ENCODE measurements at regions not wholly inside any gene's neighbourhood (a gene's known extent, or its start where the extent isn't known, plus 50 kb on each side); places are given as distances from the start of the nearest gene placed in this dataset.

GRCh38 chr6:81241126-81242041, 511.1 kb downstream of the TENT5A start:
- H3K27ac Mint-ChIP-seq: no peak overlapping the region
- ATAC-seq: no peak
- intact Hi-C loops (cut with micrococcal nuclease): no loop called here
- ChIA-PET CTCF (no interaction called here), POLR2A (no interaction called here)
- no peak for DNase-seq
- H3K4me1 Mint-ChIP-seq (ENCODE audit: low read depth): no peaks in the 10 kb centered on the region
- H3K27me3 Mint-ChIP-seq: no peaks in the 10 kb centered on the region
- no peaks in the 10 kb centered on the region for H3K36me3 Mint-ChIP-seq (ENCODE audit: low read depth)
- no peak overlapping the region for H3K4me3 Mint-ChIP-seq
- TF ChIP-seq CTCF (IDR thresholded peaks at IDR 0.05): no peak
- peaks cover 5% of the 10 kb centered on the region for H3K9me3 Mint-ChIP-seq

GRCh38 chr6:81238390-81238789, 514.1 kb downstream of the TENT5A start:
- POLR2A ChIA-PET: interaction anchor here (1.2 kb wide), 1 partner anchor 17 kb away, joined by 3 read pairs; no protein-coding TSS in a partner anchor
- Mint-ChIP-seq H3K4me1 (ENCODE audit: low read depth) (no peaks in the 10 kb centered on the region), H3K36me3 (ENCODE audit: low read depth) (no peaks in the 10 kb centered on the region), H3K4me3 (no peak overlapping the region), H3K27ac (no peak overlapping the region), H3K9me3 (no peaks in the 10 kb centered on the region), H3K27me3 (no peaks in the 10 kb centered on the region)
- intact Hi-C loops (cut with micrococcal nuclease): no loop called here
- no peak for TF ChIP-seq CTCF (IDR thresholded peaks at IDR 0.05)
- CTCF ChIA-PET: no interaction called here
- DNase-seq (no peak), ATAC-seq (no peak)

- DNase-seq: no peak
- CTCF ChIA-PET: no interaction called here
- POLR2A ChIA-PET: interaction anchor here (1.2 kb wide), 1 partner anchor 16 kb away, joined by 3 read pairs; no protein-coding TSS in a partner anchor
- no peak overlapping the region for H3K4me3 Mint-ChIP-seq
- no peaks in the 10 kb centered on the region for H3K9me3 Mint-ChIP-seq
- no peaks in the 10 kb centered on the region for H3K4me1 Mint-ChIP-seq (ENCODE audit: low read depth)
- ATAC-seq: no peak
- intact Hi-C loops (cut with micrococcal nuclease): no loop called here
- no peak for TF ChIP-seq CTCF (IDR thresholded peaks at IDR 0.05)
- H3K36me3 Mint-ChIP-seq (ENCODE audit: low read depth): no peaks in the 10 kb centered on the region
- H3K27ac Mint-ChIP-seq: no peak overlapping the region
- H3K27me3 Mint-ChIP-seq: no peaks in the 10 kb centered on the region
Observed at GRCh38 chr6:81237226-81237625, 515.3 kb downstream of the TENT5A start.

GRCh38 chr6:81235512-81235911, 517.0 kb downstream of the TENT5A start:
- Mint-ChIP-seq H3K4me1 (ENCODE audit: low read depth) (no peaks in the 10 kb centered on the region), H3K9me3 (no peaks in the 10 kb centered on the region), H3K4me3 (no peak overlapping the region), H3K27ac (no peak overlapping the region), H3K27me3 (no peaks in the 10 kb centered on the region), H3K36me3 (ENCODE audit: low read depth) (no peaks in the 10 kb centered on the region)
- ATAC-seq (no peak), DNase-seq (no peak)
- ChIA-PET POLR2A (no interaction called here), CTCF (no interaction called here)
- intact Hi-C loops (cut with micrococcal nuclease): no loop called here
- TF ChIP-seq CTCF (IDR thresholded peaks at IDR 0.05): no peak

GRCh38 chr6:81233990-81234389, 518.5 kb downstream of the TENT5A start:
- Mint-ChIP-seq H3K9me3 (no peaks in the 10 kb centered on the region), H3K27ac (no peak overlapping the region), H3K4me3 (no peak overlapping the region), H3K27me3 (no peaks in the 10 kb centered on the region), H3K36me3 (ENCODE audit: low read depth) (no peaks in the 10 kb centered on the region), H3K4me1 (ENCODE audit: low read depth) (no peaks in the 10 kb centered on the region)
- TF ChIP-seq CTCF (IDR thresholded peaks at IDR 0.05): no peak
- DNase-seq (no peak), ATAC-seq (no peak)
- POLR2A ChIA-PET: no interaction called here
- intact Hi-C loops (cut with micrococcal nuclease): no loop called here
- CTCF ChIA-PET: interaction anchor here (1.2 kb wide), 1 partner anchor 18 kb away, joined by 4 read pairs; no protein-coding TSS in a partner anchor

All from activated CD8-positive, alpha-beta T cell treated with anti-CD3 and anti-CD28 coated beads for 36 hours (primary cell).